ENCODE measurements at regions not wholly inside any gene's neighbourhood (a gene's known extent, or its start where the extent isn't known, plus 50 kb on each side); places are given as distances from the start of the nearest gene placed in this dataset.

GRCh38 chr13:87302931-87303330 is 368.2 kb upstream of the SLITRK5 start:
- TF ChIP-seq POLR2AphosphoS5 (IDR thresholded peaks at IDR 0.05; ENCODE audit: borderline replicate concordance, low read depth, low read length) (no peak), EZH2 (IDR thresholded peaks at IDR 0.05) (no peak)

Measured in SK-N-MC (cell line).